ENCODE measurements at regions not wholly inside any gene's neighbourhood (a gene's known extent, or its start where the extent isn't known, plus 50 kb on each side); places are given as distances from the start of the nearest gene placed in this dataset.

GRCh38 chr4:156643826-156644225 is 327.8 kb downstream of the PDGFC start:
- DNase-seq: no peak

- DNase-seq: no peak
Observed at GRCh38 chr4:156642161-156642560, 329.4 kb downstream of the PDGFC start.

GRCh38 chr4:156638925-156639605 is 332.5 kb downstream of the PDGFC start:
- no peak for DNase-seq

- DNase-seq: no peak
Observed at GRCh38 chr4:156638334-156638733, 333.3 kb downstream of the PDGFC start.

GRCh38 chr4:156636381-156636780 is 335.2 kb downstream of the PDGFC start:
- DNase-seq: no peak

GRCh38 chr4:156635051-156635450 is 336.5 kb downstream of the PDGFC start:
- DNase-seq: no peak

GRCh38 chr4:156634612-156635011 is 337.0 kb downstream of the PDGFC start:
- no peak for DNase-seq

- DNase-seq: no peak
Observed at GRCh38 chr4:156633847-156634246, 337.8 kb downstream of the PDGFC start.

GRCh38 chr4:156628858-156629257 is 342.7 kb downstream of the PDGFC start:
- DNase-seq: no peak

GRCh38 chr4:156623376-156623775 is 348.2 kb downstream of the PDGFC start:
- DNase-seq: no peak

GRCh38 chr4:156620786-156621185 is 350.8 kb downstream of the PDGFC start:
- DNase-seq: no peak

GRCh38 chr4:156619154-156619934 is 352.3 kb downstream of the PDGFC start:
- DNase-seq: no peak

- no peak for DNase-seq
Observed at GRCh38 chr4:156615066-156615531, 356.5 kb downstream of the PDGFC start.

GRCh38 chr4:156614536-156614935 is 357.1 kb downstream of the PDGFC start:
- DNase-seq: no peak

- DNase-seq: peak; percentile 48
Observed at GRCh38 chr4:156609421-156609820, 362.2 kb downstream of the PDGFC start.

- DNase-seq: no peak
Observed at GRCh38 chr4:156608651-156609050, 362.9 kb downstream of the PDGFC start.

GRCh38 chr4:156607478-156607857 is 364.1 kb downstream of the PDGFC start:
- DNase-seq: no peak

GRCh38 chr4:156606554-156607477 is 364.8 kb downstream of the PDGFC start:
- no peak for DNase-seq

GRCh38 chr4:156598138-156598681 is 373.4 kb downstream of the PDGFC start:
- DNase-seq: no peak

- peak; percentile 20 for DNase-seq
Observed at GRCh38 chr4:156596706-156597329, 374.8 kb downstream of the PDGFC start.

GRCh38 chr4:156596026-156596425 is 375.6 kb downstream of the PDGFC start:
- DNase-seq: no peak

- no peak for DNase-seq
Observed at GRCh38 chr4:156595041-156595440, 376.6 kb downstream of the PDGFC start.

Data from suppressor macrophage treated with lipopolysaccharide for 4 hours (primary cell).